SK-N-SH (cell line): ENCODE measurements at regions not wholly inside any gene's neighbourhood (a gene's known extent, or its start where the extent isn't known, plus 50 kb on each side); places are given as distances from the start of the nearest gene placed in this dataset.
"Not testable (repeated sequence)": the region's sequence is repeated elsewhere in the genome, so short reads cannot be mapped to it uniquely, and the experiment has no call there.

Experiments
- CTCF ChIA-PET: fragments of 300-600, 350-600 bp; formaldehyde crosslinking; extraction: SDS; loops from one replicate; lab custom pipeline; 2021; lab: Yijun Ruan, JAX
- POLR2A ChIA-PET: fragments of 350-600 bp; sonication (Branson Sonifier 250); formaldehyde crosslinking; extraction: SDS; loops from one replicate; lab custom pipeline; 2020; ENCODE audit warnings: antibody characterized with exemption, inconsistent platforms; lab: Yijun Ruan, JAX
- DNase-seq: peaks from one replicate; pipeline ENCODE4 v3.0.0; 2012
- H2AFZ ChIP-seq: fragments of 200-600 bp; sonication (generic); 2 replicates; pipeline ENCODE4 v1.8.1; 2016; ENCODE audit warnings: antibody characterized with exemption, mild to moderate bottlenecking, low read depth
- H3F3A ChIP-seq: fragments of 200-600 bp; sonication (generic); replicated peaks from 2 replicates; pipeline ENCODE3; 2016; ENCODE audit warnings: antibody characterized with exemption, mild to moderate bottlenecking; ENCODE audit not compliant: insufficient read depth
- H3K27ac ChIP-seq, 2 experiments: fragments of 200-500 bp in 1 of 2; fragments of 200-600 bp in 1 of 2; sonication (Bioruptor generic) in 1 of 2; sonication (generic), shearing (Covaris generic) in 1 of 2; 2 replicates each; pipeline versions ENCODE4 v1.5.1 to v1.6.1; 2014 to 2016; ENCODE audit warnings: low read depth in 2 of 2, inconsistent platforms in 1 of 2, low read length in 1 of 2, mild to moderate bottlenecking in 1 of 2, mixed read lengths in 1 of 2
- H3K27me3 ChIP-seq: fragments of 200-600 bp; sonication (generic), shearing (Covaris generic); 2 replicates; pipeline ENCODE4 v1.6.1; 2016; ENCODE audit warnings: mixed run types; ENCODE audit not compliant: insufficient read depth
- H3K36me3 ChIP-seq, 2 experiments: fragments of 200-500 bp in 1 of 2; fragments of 200-600 bp in 1 of 2; sonication (Bioruptor generic) in 1 of 2; sonication (generic) in 1 of 2; replicated peaks in 1 of 2; 2 replicates each; pipeline versions ENCODE3 to v1.5.1; 2014 to 2016; ENCODE audit warnings: low read length in 1 of 2, mild to moderate bottlenecking in 1 of 2; ENCODE audit not compliant: insufficient read depth in 2 of 2, control insufficient read depth in 1 of 2
- H3K4me1 ChIP-seq, 2 experiments: fragments of 200-500 bp in 1 of 2; fragments of 200-600 bp in 1 of 2; sonication (Bioruptor generic) in 1 of 2; sonication (generic), shearing (Covaris generic) in 1 of 2; 2 replicates each; pipeline versions ENCODE4 v1.5.1 to v1.6.1; 2014 to 2016; ENCODE audit warnings: low read depth in 1 of 2, low read length in 1 of 2, mixed run types in 1 of 2; ENCODE audit not compliant: insufficient read depth in 2 of 2, control insufficient read depth in 1 of 2
- H3K4me2 ChIP-seq: fragments of 200-600 bp; sonication (generic), shearing (Covaris generic); 2 replicates; pipeline ENCODE4 v1.6.1; 2017; ENCODE audit warnings: mixed run types
- H3K4me3 ChIP-seq, 2 experiments: fragments of 200-500 bp in 1 of 2; fragments of 200-600 bp in 1 of 2; sonication (Bioruptor generic) in 1 of 2; sonication (generic), shearing (Covaris generic) in 1 of 2; 2 replicates each; pipeline versions ENCODE4 v1.5.1 to v1.8.1; 2014 to 2016; ENCODE audit warnings: low read depth in 2 of 2, inconsistent platforms in 1 of 2, low read length in 1 of 2, mild to moderate bottlenecking in 1 of 2, mixed read lengths in 1 of 2, moderate library complexity in 1 of 2
- H3K79me2 ChIP-seq: fragments of 200-600 bp; sonication (generic); 2 replicates; pipeline ENCODE4 v1.8.1; 2017; ENCODE audit warnings: mild to moderate bottlenecking; ENCODE audit not compliant: insufficient read depth
- H3K9ac ChIP-seq: fragments of 200-600 bp; sonication (generic); 2 replicates; pipeline ENCODE4 v1.6.1; 2017; ENCODE audit warnings: mixed run types
- H3K9me2 ChIP-seq: fragments of 200-600 bp; sonication (generic); 2 replicates; pipeline ENCODE4 v1.6.1; 2017; ENCODE audit warnings: mixed run types
- H3K9me3 ChIP-seq: fragments of 200-600 bp; sonication (generic); 2 replicates; pipeline ENCODE4 v1.6.1; 2017; ENCODE audit warnings: mixed run types, mild to moderate bottlenecking, moderate library complexity
- H4K20me1 ChIP-seq: fragments of 200-600 bp; sonication (generic); 2 replicates; pipeline ENCODE4 v1.6.1; 2017; ENCODE audit warnings: mild to moderate bottlenecking, mixed run types; ENCODE audit not compliant: insufficient read depth
- CHD2 ChIP-seq: fragments of 150-350 bp; IDR thresholded peaks from 2 replicates; pipeline ENCODE4 v1.6.1; 2018; ENCODE audit warnings: low read length; ENCODE audit not compliant: partially characterized antibody
- EZH2phosphoT487 ChIP-seq: fragments of 200-600 bp; sonication (generic); IDR thresholded peaks from 2 replicates; pipeline ENCODE4 v1.6.1; 2017; ENCODE audit warnings: low read depth, mixed run types, mild to moderate bottlenecking, antibody characterized with exemption, moderate library complexity, borderline replicate concordance
- FOXJ3 ChIP-seq: sonication (generic); formaldehyde crosslinking; IDR thresholded peaks from 2 replicates; pipeline ENCODE4 v1.5.1; 2020; ENCODE audit warnings: mild to moderate bottlenecking, missing genetic modification reagents
- RAD21 ChIP-seq: IDR thresholded peaks from 2 replicates; pipeline ENCODE4 v1.6.1; 2012; ENCODE audit warnings: mild to moderate bottlenecking, low read length
- RXRA ChIP-seq: IDR thresholded peaks from 2 replicates; pipeline ENCODE4 v1.4.0; 2012; ENCODE audit warnings: low read depth, mild to moderate bottlenecking, borderline replicate concordance
- SIN3A ChIP-seq: IDR thresholded peaks from 2 replicates; pipeline ENCODE4 v1.6.1; 2012; ENCODE audit warnings: low read depth, mild to moderate bottlenecking, low read length, moderate library complexity, borderline replicate concordance
- TAF1 ChIP-seq: IDR thresholded peaks from 2 replicates; pipeline ENCODE4 v1.6.1; 2012; ENCODE audit warnings: low read depth, mild to moderate bottlenecking, low read length, moderate library complexity, borderline replicate concordance
- TEAD4 ChIP-seq: IDR thresholded peaks from 2 replicates; pipeline ENCODE4 v1.4.0; 2012; ENCODE audit warnings: mild to moderate bottlenecking, borderline replicate concordance; ENCODE audit not compliant: insufficient read depth
- ZBTB33 ChIP-seq: IDR thresholded peaks from 2 replicates; pipeline ENCODE4 v1.4.0; 2012; ENCODE audit warnings: low read depth, borderline replicate concordance
- WGBS: methylation state at CpG from one replicate; pipeline ENCODE4 v1.1.6; 2017; ENCODE audit warnings: low lambda C conversion rate; 5-methylcytosine and 5-hydroxymethylcytosine counted together
- TF ChIP-seq, protein P1 (sequence below): IDR thresholded peaks from 2 replicates; pipeline ENCODE4 v1.4.0; 2012; ENCODE audit warnings: low read depth
- TF ChIP-seq, protein P2 (sequence below): fragments of 200-600 bp; sonication (generic); IDR thresholded peaks from 2 replicates; pipeline ENCODE4 v1.6.1; 2017; ENCODE audit warnings: antibody characterized with exemption, mild to moderate bottlenecking, moderate library complexity
- TF ChIP-seq, protein P3 (sequence below): IDR thresholded peaks from 2 replicates; pipeline ENCODE4 v1.6.1; 2012; ENCODE audit warnings: mild to moderate bottlenecking, low read depth, low read length, moderate library complexity

GRCh38 chr10:22103701-22104470, 100.4 kb upstream of the DNAJC1 start:
- H3K4me2 ChIP-seq: no peak overlapping the region
- ChIA-PET CTCF (interaction anchor here (0.6 to 1.3 kb wide), 8 partner anchors 14 to 286 kb away, joined by 3 to 8 read pairs (median 3); no protein-coding TSS in a partner anchor), POLR2A (no interaction called here)
- H3K9me3 ChIP-seq: no peaks in the 10 kb centered on the region
- no peaks in the 10 kb centered on the region for H3K9me2 ChIP-seq
- no peaks in the 10 kb centered on the region for H3K4me1 ChIP-seq
- no peaks in the 10 kb centered on the region for H4K20me1 ChIP-seq
- H3K27me3 ChIP-seq: no peaks in the 10 kb centered on the region
- H3K4me3 ChIP-seq: no peak overlapping the region
- no peaks in the 10 kb centered on the region for H3F3A ChIP-seq
- H3K9ac ChIP-seq: no peak overlapping the region
- no peak overlapping the region for H2AFZ ChIP-seq
- DNase-seq: peak; percentile 10
- H3K36me3 ChIP-seq: no peaks in the 10 kb centered on the region
- TF ChIP-seq EZH2phosphoT487 (no peak), CHD2 (no peak), FOXJ3 (CRISPR knock-in tag) (no peak), RAD21 (peak; percentile 39), ZBTB33 (no peak), RXRA (no peak), SIN3A (no peak)
- TF ChIP-seq, protein P1, sequence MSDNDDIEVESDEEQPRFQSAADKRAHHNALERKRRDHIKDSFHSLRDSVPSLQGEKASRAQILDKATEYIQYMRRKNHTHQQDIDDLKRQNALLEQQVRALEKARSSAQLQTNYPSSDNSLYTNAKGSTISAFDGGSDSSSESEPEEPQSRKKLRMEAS: no peak
- TF ChIP-seq, protein P2, sequence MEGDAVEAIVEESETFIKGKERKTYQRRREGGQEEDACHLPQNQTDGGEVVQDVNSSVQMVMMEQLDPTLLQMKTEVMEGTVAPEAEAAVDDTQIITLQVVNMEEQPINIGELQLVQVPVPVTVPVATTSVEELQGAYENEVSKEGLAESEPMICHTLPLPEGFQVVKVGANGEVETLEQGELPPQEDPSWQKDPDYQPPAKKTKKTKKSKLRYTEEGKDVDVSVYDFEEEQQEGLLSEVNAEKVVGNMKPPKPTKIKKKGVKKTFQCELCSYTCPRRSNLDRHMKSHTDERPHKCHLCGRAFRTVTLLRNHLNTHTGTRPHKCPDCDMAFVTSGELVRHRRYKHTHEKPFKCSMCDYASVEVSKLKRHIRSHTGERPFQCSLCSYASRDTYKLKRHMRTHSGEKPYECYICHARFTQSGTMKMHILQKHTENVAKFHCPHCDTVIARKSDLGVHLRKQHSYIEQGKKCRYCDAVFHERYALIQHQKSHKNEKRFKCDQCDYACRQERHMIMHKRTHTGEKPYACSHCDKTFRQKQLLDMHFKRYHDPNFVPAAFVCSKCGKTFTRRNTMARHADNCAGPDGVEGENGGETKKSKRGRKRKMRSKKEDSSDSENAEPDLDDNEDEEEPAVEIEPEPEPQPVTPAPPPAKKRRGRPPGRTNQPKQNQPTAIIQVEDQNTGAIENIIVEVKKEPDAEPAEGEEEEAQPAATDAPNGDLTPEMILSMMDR: peak; percentile 40; the same call in 1 of the 2 replicates
- no peaks in the 10 kb centered on the region for H3K79me2 ChIP-seq
- no peak overlapping the region for H3K27ac ChIP-seq
- WGBS: 39% methylated on average over 4 of the region's 4 CpGs

GRCh38 chr10:22097696-22098095, 94.2 kb upstream of the DNAJC1 start:
- WGBS: 33% methylated on average over 3 of the region's 3 CpGs
- no peaks in the 10 kb centered on the region for H3F3A ChIP-seq
- H3K79me2 ChIP-seq: no peaks in the 10 kb centered on the region
- DNase-seq: no peak
- no peaks in the 10 kb centered on the region for H3K36me3 ChIP-seq
- no peaks in the 10 kb centered on the region for H3K9me3 ChIP-seq
- no peak overlapping the region for H2AFZ ChIP-seq
- no peak overlapping the region for H3K27ac ChIP-seq
- H3K27me3 ChIP-seq: no peaks in the 10 kb centered on the region
- H3K4me3 ChIP-seq: no peak overlapping the region
- POLR2A ChIA-PET: no interaction called here
- TF ChIP-seq TEAD4 (no peak), TAF1 (no peak), RXRA (no peak), CHD2 (no peak)
- TF ChIP-seq, protein P3, sequence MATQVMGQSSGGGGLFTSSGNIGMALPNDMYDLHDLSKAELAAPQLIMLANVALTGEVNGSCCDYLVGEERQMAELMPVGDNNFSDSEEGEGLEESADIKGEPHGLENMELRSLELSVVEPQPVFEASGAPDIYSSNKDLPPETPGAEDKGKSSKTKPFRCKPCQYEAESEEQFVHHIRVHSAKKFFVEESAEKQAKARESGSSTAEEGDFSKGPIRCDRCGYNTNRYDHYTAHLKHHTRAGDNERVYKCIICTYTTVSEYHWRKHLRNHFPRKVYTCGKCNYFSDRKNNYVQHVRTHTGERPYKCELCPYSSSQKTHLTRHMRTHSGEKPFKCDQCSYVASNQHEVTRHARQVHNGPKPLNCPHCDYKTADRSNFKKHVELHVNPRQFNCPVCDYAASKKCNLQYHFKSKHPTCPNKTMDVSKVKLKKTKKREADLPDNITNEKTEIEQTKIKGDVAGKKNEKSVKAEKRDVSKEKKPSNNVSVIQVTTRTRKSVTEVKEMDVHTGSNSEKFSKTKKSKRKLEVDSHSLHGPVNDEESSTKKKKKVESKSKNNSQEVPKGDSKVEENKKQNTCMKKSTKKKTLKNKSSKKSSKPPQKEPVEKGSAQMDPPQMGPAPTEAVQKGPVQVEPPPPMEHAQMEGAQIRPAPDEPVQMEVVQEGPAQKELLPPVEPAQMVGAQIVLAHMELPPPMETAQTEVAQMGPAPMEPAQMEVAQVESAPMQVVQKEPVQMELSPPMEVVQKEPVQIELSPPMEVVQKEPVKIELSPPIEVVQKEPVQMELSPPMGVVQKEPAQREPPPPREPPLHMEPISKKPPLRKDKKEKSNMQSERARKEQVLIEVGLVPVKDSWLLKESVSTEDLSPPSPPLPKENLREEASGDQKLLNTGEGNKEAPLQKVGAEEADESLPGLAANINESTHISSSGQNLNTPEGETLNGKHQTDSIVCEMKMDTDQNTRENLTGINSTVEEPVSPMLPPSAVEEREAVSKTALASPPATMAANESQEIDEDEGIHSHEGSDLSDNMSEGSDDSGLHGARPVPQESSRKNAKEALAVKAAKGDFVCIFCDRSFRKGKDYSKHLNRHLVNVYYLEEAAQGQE: no peak
- TF ChIP-seq, all 33 proteins: peak for 0
- no peaks in the 10 kb centered on the region for H3K4me1 ChIP-seq
- no peak overlapping the region for H3K4me2 ChIP-seq
- H4K20me1 ChIP-seq: no peaks in the 10 kb centered on the region
- CTCF ChIA-PET: no interaction called here
- H3K9me2 ChIP-seq: no peaks in the 10 kb centered on the region
- H3K9ac ChIP-seq: no peak overlapping the region

- POLR2A ChIA-PET, H3K4me3 ChIP-seq, H3K27me3 ChIP-seq, H3K9me2 ChIP-seq, H4K20me1 ChIP-seq, H2AFZ ChIP-seq, H3K79me2 ChIP-seq, H3F3A ChIP-seq, DNase-seq, H3K36me3 ChIP-seq, CTCF ChIA-PET, H3K4me1 ChIP-seq, H3K9me3 ChIP-seq, H3K9ac ChIP-seq, H3K4me2 ChIP-seq, H3K27ac ChIP-seq: not testable (repeated sequence)
- WGBS: 4% methylated on average over 1 of the region's 1 CpG
Observed at GRCh38 chr10:22091260-22091659, 87.7 kb upstream of the DNAJC1 start.
